HG02678 (cell line): ENCODE measurements at regions not wholly inside any gene's neighbourhood (a gene's known extent, or its start where the extent isn't known, plus 50 kb on each side); places are given as distances from the start of the nearest gene placed in this dataset.
"Not testable (repeated sequence)": the region's sequence is repeated elsewhere in the genome, so short reads cannot be mapped to it uniquely, and the experiment has no call there.

Source experiments
- ATAC-seq: cut with Tn5 transposase; IDR thresholded peaks from one replicate; pipeline ENCODE4 v1.9.1; 2021; ENCODE audit warnings: mild to moderate bottlenecking, moderate library complexity; ENCODE audit not compliant: unreplicated experiment

DNA sequence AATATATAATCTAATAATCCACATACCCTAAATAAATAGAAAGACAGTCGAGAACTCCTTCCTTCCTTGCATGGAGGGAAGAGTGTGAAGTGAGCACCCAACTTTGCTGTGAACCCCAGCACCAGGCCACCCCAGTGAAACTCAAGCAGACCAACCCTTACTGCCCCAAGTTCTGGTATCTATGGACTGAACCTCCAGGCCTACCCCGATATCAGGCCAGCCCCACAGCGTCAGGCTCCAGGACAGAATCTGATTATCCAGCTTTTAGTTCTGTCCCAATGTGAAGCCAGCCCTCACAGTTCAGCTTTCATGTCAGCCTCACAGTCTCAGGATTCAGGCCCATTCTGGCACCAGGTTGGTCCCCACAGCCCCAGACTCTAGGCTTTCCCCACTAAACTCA, 1617.2 kb upstream of the AGA start:
- no peak for ATAC-seq

DNA sequence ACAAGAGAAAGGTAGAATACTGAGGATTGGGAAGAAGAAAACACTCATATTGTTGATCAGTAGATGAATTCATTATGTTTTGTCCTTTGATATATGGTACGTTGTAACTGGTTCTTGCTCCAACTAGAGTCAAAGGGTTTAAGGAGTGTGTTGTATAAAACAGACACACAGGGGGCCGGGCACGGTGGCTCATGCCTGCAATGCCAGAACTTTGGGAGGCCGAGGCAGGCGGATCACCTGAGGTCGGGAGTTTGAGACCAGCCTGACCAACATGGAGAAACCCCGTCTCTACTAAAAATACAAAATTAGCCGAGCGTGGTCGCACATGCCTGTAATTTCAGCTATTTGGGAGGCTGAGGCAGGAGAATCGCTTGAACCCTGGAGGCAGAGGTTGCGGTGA, 1624.0 kb upstream of the AGA start:
- not testable (repeated sequence) for ATAC-seq

DNA sequence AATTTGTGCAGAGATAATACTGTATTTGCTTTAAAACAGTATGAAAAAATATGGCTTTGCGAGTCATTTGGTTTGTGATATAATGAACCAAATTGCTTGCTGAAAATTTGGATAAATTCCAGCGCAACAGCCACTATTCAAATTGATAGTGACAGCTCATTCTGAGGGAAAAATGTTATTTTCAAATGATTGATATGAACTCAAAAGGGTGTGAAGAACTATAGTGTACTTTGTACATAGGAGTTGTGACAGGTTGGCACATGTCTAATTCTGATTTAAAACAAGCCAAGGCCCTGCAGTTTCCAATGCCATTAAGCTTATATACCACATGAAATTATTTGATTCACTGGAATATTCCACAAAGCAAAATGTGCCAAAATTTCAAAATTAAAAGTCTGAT, 1628.9 kb upstream of the AGA start:
- ATAC-seq: no peak

DNA sequence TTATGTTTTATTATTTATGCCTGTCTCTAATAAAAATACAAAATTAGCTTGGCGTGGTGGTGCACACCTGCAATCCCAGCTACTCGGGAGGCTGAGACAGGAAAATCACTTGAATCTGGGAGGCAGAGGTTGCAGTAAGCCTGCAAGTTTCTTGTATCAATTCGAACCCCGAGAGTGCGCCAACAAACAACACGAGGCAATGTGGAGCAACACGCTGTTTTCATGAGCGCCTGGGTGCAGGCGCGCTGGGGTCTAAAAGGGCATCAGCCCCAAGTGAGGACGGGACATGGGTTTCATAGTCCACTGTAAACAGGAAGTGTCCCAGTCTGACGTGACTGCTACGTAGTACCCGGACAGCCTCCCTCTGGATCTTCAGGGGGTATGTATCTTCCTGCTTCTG, 1634.6 kb upstream of the AGA start:
- ATAC-seq: no peak

DNA sequence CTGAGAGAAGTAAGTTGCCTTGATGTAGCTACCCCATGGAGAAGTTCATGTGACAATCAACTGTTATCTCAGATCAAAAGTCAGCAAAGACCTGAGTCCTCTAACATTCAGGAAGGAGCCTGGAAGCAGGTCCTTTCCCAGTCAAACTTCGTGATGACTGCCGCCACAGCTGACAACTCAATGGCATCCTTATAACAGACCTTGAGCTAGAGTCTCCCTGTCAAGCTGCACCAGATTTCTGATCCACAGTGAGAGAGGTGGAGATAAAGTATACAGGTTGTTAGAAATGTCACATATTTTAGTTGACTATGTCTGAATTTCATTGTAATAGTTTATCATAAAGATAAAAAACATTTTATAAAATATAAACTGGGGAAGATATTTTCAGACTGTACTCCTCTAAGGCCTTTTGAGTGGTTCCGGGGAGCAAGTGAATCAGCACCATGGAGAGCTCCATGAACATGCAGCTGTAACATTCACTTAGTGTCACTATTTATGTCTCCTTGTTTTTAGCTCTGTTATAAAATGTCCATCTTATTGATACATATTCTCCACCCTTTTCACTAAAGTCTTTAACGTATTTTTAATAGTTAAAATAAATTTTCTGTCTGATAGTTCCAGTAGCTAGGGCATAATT, 1653.5 kb upstream of the AGA start:
- ATAC-seq: no peak

DNA sequence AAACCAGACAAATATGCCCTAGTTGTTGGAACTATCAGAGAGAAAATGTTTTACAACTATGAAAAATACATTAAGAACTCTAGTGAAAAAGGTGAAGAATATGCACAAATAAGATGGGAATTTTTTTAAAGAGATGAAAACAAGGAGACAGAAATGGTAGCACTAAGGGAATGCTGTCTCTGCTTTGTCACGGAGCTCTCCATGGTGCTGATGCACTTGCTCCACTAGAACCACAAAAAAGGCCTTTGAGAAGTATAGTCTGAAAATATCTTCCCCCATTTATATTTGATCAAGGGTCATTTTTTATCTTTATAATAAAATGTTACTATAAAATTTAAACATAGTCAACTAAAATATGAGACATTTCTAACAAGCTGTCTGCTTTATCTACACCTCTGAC, 1655.5 kb upstream of the AGA start:
- ATAC-seq: no peak

DNA sequence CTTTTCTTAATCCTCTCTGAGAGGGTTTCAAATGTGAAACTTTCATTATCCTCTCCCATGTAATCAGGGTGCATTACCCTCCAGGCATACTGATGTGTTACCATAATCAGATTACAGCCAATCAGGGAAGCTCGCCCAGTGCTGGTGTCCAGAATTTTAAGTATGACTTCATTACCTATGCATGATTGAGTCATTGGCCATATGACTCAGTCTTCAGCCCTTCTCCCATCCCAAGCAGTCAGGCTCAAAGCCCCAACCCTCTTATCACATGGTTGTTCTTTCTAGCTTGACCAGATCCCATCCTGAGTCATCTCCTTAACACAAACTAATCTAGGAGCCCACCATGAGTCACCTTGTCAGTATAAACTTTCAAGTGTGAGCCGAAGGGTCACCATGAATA, 1668.1 kb upstream of the AGA start:
- ATAC-seq: no peak

DNA sequence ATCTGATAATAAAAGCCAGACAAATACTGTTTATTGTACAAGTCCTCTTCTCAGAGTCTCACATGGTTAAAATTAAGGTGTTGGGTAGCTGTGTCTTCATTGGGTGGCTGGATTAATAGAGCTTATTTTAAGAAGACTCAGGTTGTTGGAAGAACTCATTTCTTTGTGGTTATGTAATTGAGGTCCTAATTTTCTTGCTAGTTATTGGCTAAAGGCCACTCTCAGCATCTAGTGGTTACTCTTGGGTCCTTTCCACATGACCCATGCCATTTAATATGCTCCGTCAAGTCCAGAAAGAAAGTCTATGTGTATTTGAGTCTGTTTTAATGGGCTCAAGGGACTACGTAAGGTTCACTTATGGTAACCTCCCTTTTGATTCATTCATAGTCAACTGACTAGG, 1668.6 kb upstream of the AGA start:
- no peak for ATAC-seq

DNA sequence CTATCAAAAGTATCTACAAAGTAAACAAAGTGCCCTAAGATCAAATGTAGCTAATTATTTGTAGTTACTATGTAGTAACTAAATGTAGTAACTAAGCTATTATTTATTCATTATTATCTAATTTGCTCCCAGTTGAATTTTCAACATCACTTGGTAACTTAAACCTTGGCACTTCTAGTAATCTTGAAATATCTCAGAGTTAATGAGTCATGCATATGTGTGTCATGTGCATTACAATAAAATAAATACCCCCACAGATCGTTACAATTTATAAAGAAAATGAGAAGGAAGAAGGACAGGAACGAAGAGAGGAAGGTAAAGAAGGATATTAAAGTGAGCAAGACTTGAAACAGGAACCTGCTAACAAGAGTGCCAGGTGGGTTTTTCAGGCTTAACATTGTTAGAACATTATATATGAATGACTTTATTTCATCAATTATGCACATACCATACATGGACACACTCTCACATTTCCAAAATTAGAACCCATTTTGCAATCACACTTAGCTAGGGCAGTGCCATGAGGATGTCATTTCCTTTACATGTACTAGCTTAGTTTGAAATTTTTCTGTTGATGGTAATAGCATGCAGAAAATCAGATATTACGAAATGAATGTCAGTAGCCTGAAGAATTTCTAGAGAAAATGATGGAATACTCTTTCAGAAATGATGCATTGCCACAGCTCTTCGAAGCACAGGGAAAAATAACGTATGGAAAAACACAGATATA, 1670.4 kb upstream of the AGA start:
- no peak for ATAC-seq

DNA sequence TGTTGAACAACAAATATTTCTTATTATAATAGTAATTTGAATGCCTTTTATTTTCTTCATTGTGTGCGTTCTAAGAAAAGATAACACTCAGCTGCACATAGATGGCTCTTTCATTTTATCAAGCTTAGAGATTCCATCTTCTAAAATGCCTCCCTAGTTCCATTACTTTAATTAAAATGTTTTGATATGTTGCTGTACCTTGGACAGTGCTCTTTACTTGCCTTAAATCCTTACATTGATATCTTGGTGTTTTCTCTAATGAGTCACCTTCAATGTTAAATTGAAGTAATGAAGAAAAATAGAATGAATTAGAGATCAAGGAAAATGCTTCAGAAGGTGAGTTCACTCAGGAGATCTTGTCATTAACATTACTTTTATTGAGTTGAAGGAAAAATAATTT, 1672.4 kb upstream of the AGA start:
- ATAC-seq: no peak

DNA sequence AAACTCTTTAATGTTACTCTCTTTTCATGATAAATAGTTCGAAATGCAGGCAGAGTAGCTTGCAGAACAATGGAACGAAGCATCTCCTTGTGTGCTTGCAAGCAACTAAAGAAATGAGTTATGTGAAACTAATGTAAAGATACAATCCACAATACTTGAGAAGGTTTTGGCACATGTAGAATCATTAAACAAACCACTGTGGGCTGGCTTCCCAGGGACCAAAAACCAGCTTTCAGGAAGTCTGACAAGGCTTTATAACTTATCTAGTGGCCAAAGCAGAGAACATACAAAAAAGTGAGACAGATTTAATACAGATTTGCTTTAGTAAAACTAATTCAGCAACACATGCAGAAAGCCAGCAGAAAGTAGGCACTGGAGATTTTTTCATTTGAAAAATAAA, 1673.8 kb upstream of the AGA start:
- no peak for ATAC-seq

DNA sequence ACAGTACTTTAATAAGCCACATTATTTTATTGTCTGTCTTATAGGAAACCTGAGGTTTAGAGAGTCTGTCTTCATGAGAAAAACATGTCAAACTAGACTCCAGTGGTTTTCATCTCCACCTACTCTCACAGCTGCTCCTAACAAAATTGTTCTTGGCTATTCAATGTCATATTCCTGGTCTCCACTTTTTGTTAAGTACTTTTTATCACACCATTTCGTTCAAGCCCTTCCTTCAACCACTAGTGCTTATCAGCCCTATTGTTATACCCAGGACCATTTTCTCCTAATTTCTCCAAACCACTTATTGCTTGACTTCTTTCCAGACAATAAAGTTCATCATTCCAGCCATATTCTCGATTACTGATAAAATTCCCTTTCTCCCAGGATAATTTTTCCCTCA, 1674.3 kb upstream of the AGA start:
- no peak for ATAC-seq

DNA sequence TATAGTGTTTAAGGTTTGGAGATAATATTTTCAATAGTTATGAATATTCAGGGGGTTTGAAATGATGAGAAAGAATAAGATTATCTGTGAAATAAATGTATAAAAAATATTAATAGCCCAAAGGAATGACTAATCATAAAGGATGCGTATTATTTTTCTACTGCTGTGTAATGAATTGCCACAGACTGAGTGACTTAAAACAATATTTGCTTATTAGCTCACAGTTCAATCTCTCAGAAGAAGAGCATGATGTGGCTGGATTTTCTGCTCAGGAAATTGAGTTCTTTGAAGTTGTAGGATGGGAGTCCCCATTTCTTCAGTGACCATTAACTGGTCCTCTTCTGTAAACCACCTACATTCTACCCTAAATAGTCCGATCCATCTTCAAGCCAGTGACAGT, 1680.8 kb upstream of the AGA start:
- ATAC-seq: no peak

DNA sequence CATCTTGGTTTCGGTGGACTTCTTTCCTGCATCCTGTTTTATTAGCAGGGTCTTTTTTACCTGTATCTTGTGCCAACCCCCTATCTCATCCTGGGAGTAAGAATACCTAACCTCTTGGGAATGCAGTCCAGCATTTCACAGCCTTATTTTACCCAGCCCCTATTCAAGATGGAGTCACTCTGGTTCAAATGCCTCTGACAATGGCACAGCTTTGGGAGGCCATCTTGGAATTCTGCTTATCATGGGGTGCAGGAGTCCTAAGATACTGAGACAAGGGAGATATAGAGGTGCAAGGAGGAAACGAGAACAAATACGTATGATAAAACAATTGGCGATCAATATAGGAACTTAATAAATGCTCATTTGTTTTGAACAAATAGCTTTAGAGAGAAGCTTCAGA, 1682.2 kb upstream of the AGA start:
- no peak for ATAC-seq

DNA sequence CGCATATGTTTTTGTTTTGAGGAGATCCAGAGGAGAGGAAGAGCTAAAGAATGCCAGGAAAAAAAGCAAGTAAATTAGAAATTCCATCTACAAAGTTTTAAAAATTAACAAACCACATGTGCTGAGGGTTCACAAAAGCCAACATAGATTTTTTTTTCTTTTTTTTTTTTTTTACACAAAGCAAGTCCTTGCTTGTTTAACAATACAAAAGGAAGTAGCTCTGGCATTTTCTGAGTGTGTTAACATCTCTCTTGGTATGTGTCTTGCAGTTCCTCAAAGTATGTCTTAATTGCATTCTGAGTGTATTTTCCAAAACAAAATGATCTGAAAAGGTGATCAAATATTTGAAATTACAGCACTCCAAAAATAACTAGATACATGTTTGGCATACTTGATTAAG, 1682.7 kb upstream of the AGA start:
- ATAC-seq: no peak

DNA sequence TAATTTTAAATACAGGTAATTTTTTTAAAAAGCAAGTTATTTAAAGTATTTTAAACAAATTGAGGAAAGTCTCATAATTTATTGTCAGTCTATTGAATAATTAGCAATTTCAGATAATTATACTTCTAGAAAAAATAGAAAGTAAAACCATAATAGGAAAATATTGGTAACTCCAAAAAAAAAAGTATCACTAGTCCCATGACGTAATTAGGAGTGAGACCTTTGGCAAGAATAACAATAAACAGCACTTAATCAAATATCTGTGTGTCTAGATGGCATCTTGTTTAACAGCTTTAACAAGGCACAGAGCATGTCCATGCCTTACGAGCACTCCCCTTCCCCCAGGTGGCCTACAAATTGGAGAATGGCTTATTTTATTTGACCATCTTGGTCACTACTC, 1683.6 kb upstream of the AGA start:
- ATAC-seq: no peak

DNA sequence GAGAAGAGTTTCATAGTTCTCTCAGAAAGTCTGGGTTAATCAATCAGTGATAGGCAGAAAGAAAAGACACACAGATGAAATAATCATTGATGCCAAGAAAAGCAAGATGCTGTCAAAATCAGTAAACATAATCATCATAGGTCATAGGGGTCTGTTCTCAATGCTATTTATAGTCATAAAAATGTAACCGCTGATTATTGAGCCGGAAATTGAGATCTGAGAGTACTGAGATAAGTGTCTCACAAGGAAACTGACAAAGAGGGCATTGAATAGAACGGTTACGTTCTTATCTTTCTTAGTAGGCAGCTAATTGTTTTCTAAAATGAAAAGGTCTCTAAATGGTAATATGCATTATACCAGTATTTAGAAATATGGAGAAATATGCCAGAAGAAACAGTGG, 1686.1 kb upstream of the AGA start:
- no peak for ATAC-seq

DNA sequence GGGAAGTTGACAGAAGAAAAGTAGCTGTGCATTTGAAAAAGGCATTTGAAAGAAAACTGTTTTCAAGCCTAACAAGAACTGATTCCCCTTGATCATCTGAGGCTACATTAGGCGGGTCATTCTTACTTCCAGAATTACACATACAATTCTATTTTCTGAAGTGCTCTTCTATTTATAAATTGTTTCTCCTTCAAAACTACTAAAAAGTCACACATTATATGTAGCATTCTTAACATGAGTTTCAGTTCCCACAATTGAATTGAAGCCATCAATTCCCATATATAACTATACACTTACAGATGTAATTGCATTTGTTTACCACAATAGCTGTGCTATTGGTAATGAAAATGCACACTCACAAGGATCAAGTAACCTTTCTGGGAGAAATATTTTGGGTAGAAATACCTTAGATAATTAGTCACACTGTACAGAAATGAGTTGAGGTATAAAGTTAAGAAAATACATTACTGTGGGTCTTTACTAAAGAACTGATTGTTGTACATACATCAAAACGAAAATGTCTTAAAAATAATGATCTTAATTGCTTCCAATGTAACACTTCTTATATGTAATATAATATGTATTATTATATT, 1688.0 kb upstream of the AGA start:
- ATAC-seq: no peak

DNA sequence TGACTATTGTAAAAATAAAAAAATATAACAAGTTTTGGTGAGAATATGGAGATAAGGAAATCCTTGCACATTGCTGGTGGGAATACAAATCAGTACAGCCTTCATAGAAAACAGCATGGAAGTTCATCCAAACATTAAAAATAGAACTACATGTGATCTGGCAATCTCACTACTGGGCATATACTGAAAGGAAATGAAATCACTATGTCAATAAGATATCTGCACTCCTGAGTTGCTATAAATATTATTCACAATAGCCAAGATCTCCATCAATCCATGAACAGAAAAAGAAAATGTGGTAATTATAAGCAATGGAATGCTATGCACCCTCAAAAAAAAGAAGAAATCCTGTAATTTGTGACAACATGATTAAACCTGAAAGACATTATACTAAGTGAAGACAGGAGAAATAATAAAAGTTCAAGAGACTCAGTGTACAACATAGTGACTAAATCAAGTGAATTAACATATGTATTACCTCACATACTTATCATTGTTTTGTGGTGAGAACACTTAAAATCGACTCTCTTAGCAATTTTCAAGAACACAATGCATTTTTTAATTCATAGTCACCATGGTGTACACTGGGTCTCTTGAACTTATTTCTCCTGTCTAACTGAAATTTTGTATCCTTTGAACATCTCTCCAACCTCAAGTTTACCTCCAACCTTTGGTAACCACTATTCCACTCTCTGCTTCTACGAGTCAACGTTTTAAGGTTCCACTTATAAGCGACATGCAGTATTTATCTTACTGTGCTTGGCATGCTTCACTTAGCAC, 1703.7 kb upstream of the AGA start:
- ATAC-seq: no peak

DNA sequence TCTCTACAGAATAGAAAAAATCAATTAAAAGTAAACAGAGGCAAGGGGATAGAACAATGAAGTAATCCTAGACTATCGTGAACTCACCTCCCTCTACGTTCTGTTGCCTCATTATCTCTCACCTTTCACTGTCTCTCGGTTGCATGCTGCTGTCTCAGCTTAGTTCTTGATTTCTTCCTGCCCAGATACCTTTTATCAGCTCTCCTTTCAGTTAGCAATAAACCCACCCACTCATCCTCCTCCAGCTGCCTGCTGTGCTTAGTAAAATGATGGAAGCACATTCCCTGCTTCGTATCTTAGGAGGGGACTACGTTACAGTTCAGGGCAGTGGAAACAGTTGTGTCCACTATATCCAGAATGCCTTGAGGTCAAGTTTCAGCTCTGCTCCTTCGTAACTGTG, 1709.5 kb upstream of the AGA start:
- ATAC-seq: no peak

DNA sequence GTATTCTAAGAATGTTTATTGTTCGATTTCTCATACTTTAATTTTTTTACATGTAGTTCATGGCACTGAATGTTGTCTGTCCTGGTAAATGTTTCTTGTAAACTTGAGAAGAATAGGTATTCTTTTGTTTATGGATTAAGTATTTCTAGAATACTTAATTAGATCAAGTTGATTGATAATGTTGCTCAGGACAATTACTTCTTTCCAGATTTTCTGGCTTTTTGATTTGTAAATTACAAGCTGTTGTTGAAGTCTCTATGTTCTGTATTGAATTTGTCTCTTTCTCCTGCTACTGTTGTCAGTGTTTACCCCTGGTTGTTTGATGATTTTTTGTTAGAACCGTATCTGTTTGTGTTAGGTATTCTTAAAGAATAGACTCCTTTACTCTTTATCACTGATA, 1720.9 kb upstream of the AGA start:
- no peak for ATAC-seq
